ENCODE measurements at regions not wholly inside any gene's neighbourhood (a gene's known extent, or its start where the extent isn't known, plus 50 kb on each side); places are given as distances from the start of the nearest gene placed in this dataset.

DNA sequence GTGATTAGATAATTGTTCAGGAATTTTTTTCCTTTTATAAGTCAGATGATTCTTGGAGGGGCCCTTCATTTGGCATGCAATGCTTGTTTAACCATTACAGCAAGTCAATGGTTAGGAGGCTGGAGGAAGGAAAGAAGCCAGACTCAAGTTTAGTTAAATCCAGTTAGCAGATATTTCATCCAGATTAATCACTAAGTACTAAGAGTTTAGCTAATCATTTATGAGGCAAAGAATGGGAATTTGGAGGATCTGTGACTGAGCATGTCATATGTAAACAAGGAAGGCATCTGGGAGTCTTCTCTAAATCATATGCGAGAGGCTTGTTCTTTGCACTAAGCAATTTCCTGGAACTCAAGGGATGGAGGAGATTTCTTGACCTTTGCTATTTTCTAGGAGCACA is 145.3 kb upstream of the SGCD start:
- TF ChIP-seq ZNF217 (CRISPR knock-in tag; IDR thresholded peaks at IDR 0.05) (no peak), SIN3B (IDR thresholded peaks at IDR 0.05; ENCODE audit: low read depth) (no peak), CEBPB (tag; IDR thresholded peaks at IDR 0.05) (no peak), POLR2AphosphoS5 (IDR thresholded peaks at IDR 0.05; ENCODE audit: control insufficient read depth, insufficient read depth, low read depth, low read length) (no peak), XRCC5 (IDR thresholded peaks at IDR 0.05; ENCODE audit: low read depth, low read length) (no peak), CHD2 (IDR thresholded peaks at IDR 0.05; ENCODE audit: low read depth, low read length) (no peak), MTA3 (IDR thresholded peaks at IDR 0.05; ENCODE audit: borderline replicate concordance) (no peak), RCOR1 (IDR thresholded peaks at IDR 0.05; ENCODE audit: borderline replicate concordance in 1 of 2, low read depth in 2 of 2, low read length in 2 of 2) (no peak)
